ENCODE measurements at regions not wholly inside any gene's neighbourhood (a gene's known extent, or its start where the extent isn't known, plus 50 kb on each side); places are given as distances from the start of the nearest gene placed in this dataset.

DNA sequence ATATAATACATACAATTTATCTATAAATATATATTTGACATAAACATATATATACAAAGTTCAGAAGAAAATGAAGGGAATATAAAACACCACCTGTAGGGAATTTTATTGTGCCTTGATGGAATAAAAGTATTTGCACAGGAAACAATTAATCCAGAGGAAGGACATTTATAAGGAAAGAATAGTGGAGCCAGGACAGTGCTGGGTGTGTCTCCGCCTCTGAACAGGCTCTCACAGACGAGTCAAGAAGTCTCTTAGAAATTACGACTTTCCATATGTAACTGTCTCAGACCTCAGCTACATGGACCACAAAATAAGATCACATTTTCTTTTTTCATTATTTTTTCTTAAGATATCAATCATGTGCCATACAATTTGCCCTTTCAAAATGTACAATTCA lies 93.9 kb downstream of the TMEM114 start:
- H3K9ac ChIP-seq (ENCODE audit: low read length): no peak overlapping the region
- H3K4me2 ChIP-seq (ENCODE audit: low read depth, low read length, poor library complexity, severe bottlenecking): no peak overlapping the region
- H2AFZ ChIP-seq (ENCODE audit: low read depth, low read length, severe bottlenecking): no peak overlapping the region
- no peaks in the 10 kb centered on the region for H3K36me3 ChIP-seq (ENCODE audit: low read length)
- no peaks in the 10 kb centered on the region for H3K27me3 ChIP-seq (ENCODE audit: low read length)
- no peak overlapping the region for H3K27ac ChIP-seq (ENCODE audit: low read depth, low read length)
- TF ChIP-seq, protein P1, sequence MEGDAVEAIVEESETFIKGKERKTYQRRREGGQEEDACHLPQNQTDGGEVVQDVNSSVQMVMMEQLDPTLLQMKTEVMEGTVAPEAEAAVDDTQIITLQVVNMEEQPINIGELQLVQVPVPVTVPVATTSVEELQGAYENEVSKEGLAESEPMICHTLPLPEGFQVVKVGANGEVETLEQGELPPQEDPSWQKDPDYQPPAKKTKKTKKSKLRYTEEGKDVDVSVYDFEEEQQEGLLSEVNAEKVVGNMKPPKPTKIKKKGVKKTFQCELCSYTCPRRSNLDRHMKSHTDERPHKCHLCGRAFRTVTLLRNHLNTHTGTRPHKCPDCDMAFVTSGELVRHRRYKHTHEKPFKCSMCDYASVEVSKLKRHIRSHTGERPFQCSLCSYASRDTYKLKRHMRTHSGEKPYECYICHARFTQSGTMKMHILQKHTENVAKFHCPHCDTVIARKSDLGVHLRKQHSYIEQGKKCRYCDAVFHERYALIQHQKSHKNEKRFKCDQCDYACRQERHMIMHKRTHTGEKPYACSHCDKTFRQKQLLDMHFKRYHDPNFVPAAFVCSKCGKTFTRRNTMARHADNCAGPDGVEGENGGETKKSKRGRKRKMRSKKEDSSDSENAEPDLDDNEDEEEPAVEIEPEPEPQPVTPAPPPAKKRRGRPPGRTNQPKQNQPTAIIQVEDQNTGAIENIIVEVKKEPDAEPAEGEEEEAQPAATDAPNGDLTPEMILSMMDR (IDR thresholded peaks at IDR 0.05; ENCODE audit: insufficient read depth, low read length, poor library complexity, severe bottlenecking): no peak
- TF ChIP-seq EZH2phosphoT487 (conservative IDR thresholded peaks at IDR 0.05; ENCODE audit: low read length): no peak
- no peak overlapping the region for H3K4me3 ChIP-seq (ENCODE audit: insufficient read depth, low read length, poor library complexity, severe bottlenecking)
- no peaks in the 10 kb centered on the region for H3K9me2 ChIP-seq (replicated peaks; ENCODE audit: insufficient read depth, low read length)
- H3F3A ChIP-seq (ENCODE audit: insufficient read depth): no peaks in the 10 kb centered on the region
- H3K9me3 ChIP-seq (ENCODE audit: insufficient read depth, low read length): no peaks in the 10 kb centered on the region
- no peaks in the 10 kb centered on the region for H3K79me2 ChIP-seq (ENCODE audit: insufficient read depth, low read length)
- H4K20me1 ChIP-seq (ENCODE audit: low read depth, low read length): no peaks in the 10 kb centered on the region

- Histone ChIP-seq H3K9me3 (ENCODE audit: insufficient read depth, low read length) (no peaks in the 10 kb centered on the region), H3K9me2 (replicated peaks; ENCODE audit: insufficient read depth, low read length) (no peaks in the 10 kb centered on the region), H3K36me3 (ENCODE audit: low read length) (no peaks in the 10 kb centered on the region), H3K4me2 (ENCODE audit: low read depth, low read length, poor library complexity, severe bottlenecking) (no peak overlapping the region), H3K9ac (ENCODE audit: low read length) (no peak overlapping the region), H3K79me2 (ENCODE audit: insufficient read depth, low read length) (no peaks in the 10 kb centered on the region), H3F3A (ENCODE audit: insufficient read depth) (no peaks in the 10 kb centered on the region), H4K20me1 (ENCODE audit: low read depth, low read length) (no peaks in the 10 kb centered on the region), H3K4me3 (ENCODE audit: insufficient read depth, low read length, poor library complexity, severe bottlenecking) (no peak overlapping the region), H3K27me3 (ENCODE audit: low read length) (no peaks in the 10 kb centered on the region), H2AFZ (ENCODE audit: low read depth, low read length, severe bottlenecking) (no peak overlapping the region), H3K27ac (ENCODE audit: low read depth, low read length) (no peak overlapping the region)
- TF ChIP-seq, protein P1 (IDR thresholded peaks at IDR 0.05; ENCODE audit: insufficient read depth, low read length, poor library complexity, severe bottlenecking): no peak
- no peak for TF ChIP-seq EZH2phosphoT487 (conservative IDR thresholded peaks at IDR 0.05; ENCODE audit: low read length)
Measured at GRCh38 chr16:8493972-8494371, 96.3 kb downstream of the TMEM114 start.

DNA sequence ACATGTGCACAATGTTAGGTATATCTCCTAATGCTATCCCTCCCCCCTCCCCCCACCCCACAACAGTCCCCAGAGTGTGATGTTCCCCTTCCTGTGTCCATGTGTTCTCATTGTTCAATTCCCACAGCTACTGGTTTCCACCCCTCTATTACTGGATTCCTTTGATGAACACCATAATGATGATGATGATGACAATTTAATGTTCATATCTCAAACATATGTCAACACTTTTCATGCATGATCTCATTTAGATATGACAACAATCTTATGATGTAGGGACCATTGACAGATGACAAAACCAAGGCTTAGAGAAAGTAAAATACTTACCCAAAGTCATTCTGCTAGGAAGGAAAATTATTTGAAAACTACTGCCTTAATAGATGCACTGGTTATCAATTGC lies 97.6 kb downstream of the TMEM114 start:
- Histone ChIP-seq H3K9me2 (replicated peaks; ENCODE audit: insufficient read depth, low read length) (no peaks in the 10 kb centered on the region), H3K9ac (ENCODE audit: low read length) (no peak overlapping the region), H3K27me3 (ENCODE audit: low read length) (no peaks in the 10 kb centered on the region), H3K27ac (ENCODE audit: low read depth, low read length) (no peak overlapping the region), H4K20me1 (ENCODE audit: low read depth, low read length) (no peaks in the 10 kb centered on the region), H3K4me2 (ENCODE audit: low read depth, low read length, poor library complexity, severe bottlenecking) (no peak overlapping the region), H3K36me3 (ENCODE audit: low read length) (no peaks in the 10 kb centered on the region), H3F3A (ENCODE audit: insufficient read depth) (no peaks in the 10 kb centered on the region), H3K4me3 (ENCODE audit: insufficient read depth, low read length, poor library complexity, severe bottlenecking) (no peak overlapping the region), H3K79me2 (ENCODE audit: insufficient read depth, low read length) (no peaks in the 10 kb centered on the region), H3K9me3 (ENCODE audit: insufficient read depth, low read length) (no peaks in the 10 kb centered on the region), H2AFZ (ENCODE audit: low read depth, low read length, severe bottlenecking) (no peak overlapping the region)
- TF ChIP-seq EZH2phosphoT487 (conservative IDR thresholded peaks at IDR 0.05; ENCODE audit: low read length): no peak

DNA sequence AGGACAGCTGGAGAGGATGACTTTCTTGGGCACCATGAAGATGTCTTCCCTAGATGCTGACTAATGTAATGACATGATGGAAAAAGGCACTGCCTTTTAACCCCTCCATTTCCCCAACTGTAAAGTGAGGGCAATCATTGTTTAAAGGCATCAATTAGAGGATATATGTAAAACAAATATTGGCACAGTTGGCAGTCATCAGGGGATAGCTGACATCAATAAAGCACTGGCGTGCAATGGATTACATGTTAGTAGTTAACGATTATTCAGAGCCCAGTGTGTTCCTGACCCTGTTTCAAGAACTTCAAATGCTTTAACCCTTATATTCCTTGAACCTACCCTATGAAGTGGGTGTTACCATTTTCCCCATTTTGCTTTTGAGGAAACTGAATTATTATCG lies 100.7 kb downstream of the TMEM114 start:
- Histone ChIP-seq H3K4me3 (ENCODE audit: insufficient read depth, low read length, poor library complexity, severe bottlenecking) (no peak overlapping the region), H3K9ac (ENCODE audit: low read length) (no peak overlapping the region), H2AFZ (ENCODE audit: low read depth, low read length, severe bottlenecking) (no peak overlapping the region), H3F3A (ENCODE audit: insufficient read depth) (no peaks in the 10 kb centered on the region), H3K9me2 (replicated peaks; ENCODE audit: insufficient read depth, low read length) (no peaks in the 10 kb centered on the region), H3K27me3 (ENCODE audit: low read length) (no peaks in the 10 kb centered on the region), H3K79me2 (ENCODE audit: insufficient read depth, low read length) (no peaks in the 10 kb centered on the region), H3K27ac (ENCODE audit: low read depth, low read length) (no peak overlapping the region), H3K36me3 (ENCODE audit: low read length) (no peaks in the 10 kb centered on the region), H3K9me3 (ENCODE audit: insufficient read depth, low read length) (no peaks in the 10 kb centered on the region), H4K20me1 (ENCODE audit: low read depth, low read length) (no peaks in the 10 kb centered on the region), H3K4me2 (ENCODE audit: low read depth, low read length, poor library complexity, severe bottlenecking) (no peak overlapping the region)
- TF ChIP-seq, protein P1 (IDR thresholded peaks at IDR 0.05; ENCODE audit: insufficient read depth, low read length, poor library complexity, severe bottlenecking): no peak
- no peak for TF ChIP-seq EZH2phosphoT487 (conservative IDR thresholded peaks at IDR 0.05; ENCODE audit: low read length)
